Lung (tissue), 11 donors: ENCODE measurements at regions not wholly inside any gene's neighbourhood (a gene's known extent, or its start where the extent isn't known, plus 50 kb on each side); places are given as distances from the start of the nearest gene placed in this dataset.
"Not testable (repeated sequence)": the region's sequence is repeated elsewhere in the genome, so short reads cannot be mapped to it uniquely, and the experiment has no call there.

ENCODE experiments used
- ATAC-seq: fragments of 200-7000 bp; cut with Tn5 transposase; one replicate; pipeline ENCODE4 v1.9.1; 2020; ENCODE audit warnings: moderate number of reproducible peaks; ENCODE audit not compliant: insufficient read depth, low FRiP score
- DNase-seq, 3 donors: peaks; one replicate each; pipeline ENCODE4 v3.0.0-alpha.2; 2013 to 2017
- H3K27ac ChIP-seq, 2 donors: one replicate each; pipeline ENCODE4 v1.5.1; 2013; ENCODE audit warnings: mild to moderate bottlenecking in 2 of 2, moderate library complexity in 2 of 2, control low read depth in 1 of 2, inconsistent platforms in 1 of 2, low read depth in 1 of 2, low read length in 1 of 2
- H3K27me3 ChIP-seq, 3 donors: one replicate each; pipeline ENCODE4 v1.5.1; 2013; ENCODE audit warnings: low read length in 2 of 3; ENCODE audit not compliant: control insufficient read depth in 3 of 3, insufficient read depth in 3 of 3
- H3K36me3 ChIP-seq, 4 donors: one replicate each; pipeline ENCODE4 v1.5.1; 2013; ENCODE audit warnings: low read length in 4 of 4, mild to moderate bottlenecking in 1 of 4, moderate library complexity in 1 of 4; ENCODE audit not compliant: control insufficient read depth in 4 of 4, insufficient read depth in 4 of 4
- H3K4me1 ChIP-seq, 5 donors: one replicate each; pipeline ENCODE4 v1.5.1; 2013; ENCODE audit warnings: low read length in 5 of 5, mild to moderate bottlenecking in 2 of 5, moderate library complexity in 1 of 5; ENCODE audit not compliant: control insufficient read depth in 5 of 5, insufficient read depth in 5 of 5
- H3K4me3 ChIP-seq: one replicate; pipeline ENCODE4 v1.5.1; 2013; ENCODE audit warnings: mild to moderate bottlenecking, control low read depth, moderate library complexity
- H3K9ac ChIP-seq, 2 donors: one replicate each; pipeline ENCODE4 v1.5.1; 2013; ENCODE audit warnings: low read length in 2 of 2, control low read depth in 1 of 2; ENCODE audit not compliant: insufficient read depth in 1 of 2
- H3K9me3 ChIP-seq, 4 donors: one replicate each; pipeline ENCODE4 v1.5.1; 2013; ENCODE audit warnings: low read length in 3 of 4, mild to moderate bottlenecking in 1 of 4, moderate library complexity in 1 of 4; ENCODE audit not compliant: control insufficient read depth in 4 of 4, insufficient read depth in 3 of 4
- CTCF ChIP-seq: IDR thresholded peaks from 2 replicates; pipeline ENCODE4 v1.5.1; 2012; ENCODE audit warnings: mild to moderate bottlenecking; ENCODE audit errors: control extremely low read depth, extremely low read depth
- WGBS, 2 donors: extraction: QIAGEN DNeasy Blood & Tissue Kit; methylation state at CpG; one replicate each; pipeline ENCODE4 v1.1.7; 2013; 5-methylcytosine and 5-hydroxymethylcytosine counted together
- donor health status: control.
- donor health status: control.
- donor health status: Bipolar disorder and iron deficiency.
- donor health status: healthy.
- donor health status: DM: yes; HTN: yes; CAD: no.

GRCh38 chr2:104945121-104945520 lies 91.2 kb downstream of the POU3F3 start:
- no peak for DNase-seq
- WGBS, 2 donors: 60 to 63% methylated on average over 5 of the region's 5 CpGs
- H3K9ac ChIP-seq: no peak overlapping the region
- H3K36me3 ChIP-seq: no peaks in the 10 kb centered on the region
- no peaks in the 10 kb centered on the region for H3K9me3 ChIP-seq
- H3K27me3 ChIP-seq: no peaks in the 10 kb centered on the region
- ATAC-seq: no peak
- no peak for TF ChIP-seq CTCF
- H3K27ac ChIP-seq: no peak overlapping the region
- H3K4me3 ChIP-seq: no peak overlapping the region
- H3K4me1 ChIP-seq: no peaks in the 10 kb centered on the region

- no peaks in the 10 kb centered on the region for H3K9me3 ChIP-seq
- H3K27me3 ChIP-seq: no peaks in the 10 kb centered on the region
- no peaks in the 10 kb centered on the region for H3K4me1 ChIP-seq
- DNase-seq: no peak
- H3K27ac ChIP-seq: no peak overlapping the region
- 51 to 67% methylated on average over 3 of the region's 3 CpGs for WGBS, 2 donors
- TF ChIP-seq CTCF: no peak
- no peak for ATAC-seq
- no peaks in the 10 kb centered on the region for H3K36me3 ChIP-seq
- H3K9ac ChIP-seq: no peak overlapping the region
- H3K4me3 ChIP-seq: no peak overlapping the region
Measured at GRCh38 chr2:104945866-104946265, 92.0 kb downstream of the POU3F3 start.

- not testable (repeated sequence) for H3K4me1 ChIP-seq, H3K9me3 ChIP-seq, H3K4me3 ChIP-seq, H3K27ac ChIP-seq, H3K36me3 ChIP-seq, H3K9ac ChIP-seq, ATAC-seq, H3K27me3 ChIP-seq
- 44 to 59% methylated on average over 5 to 7 of the region's 7 CpGs for WGBS, 2 donors
- peak; percentile 36 to 61 (median 41) for DNase-seq
Measured at GRCh38 chr2:104947456-104947855, 90.4 kb upstream of the MRPS9 start.

GRCh38 chr2:104952976-104953375 lies 84.9 kb upstream of the MRPS9 start:
- WGBS, 2 donors: 90 to 92% methylated on average over 4 of the region's 4 CpGs
- H3K9ac ChIP-seq: no peak overlapping the region
- no peaks in the 10 kb centered on the region for H3K9me3 ChIP-seq
- H3K27me3 ChIP-seq: no peaks in the 10 kb centered on the region
- H3K36me3 ChIP-seq: no peaks in the 10 kb centered on the region
- no peaks in the 10 kb centered on the region for H3K4me1 ChIP-seq
- ATAC-seq (no peak), DNase-seq (no peak)
- no peak overlapping the region for H3K4me3 ChIP-seq
- no peak overlapping the region for H3K27ac ChIP-seq
- no peak for TF ChIP-seq CTCF
